Nephron (organoid): ENCODE measurements at regions not wholly inside any gene's neighbourhood (a gene's known extent, or its start where the extent isn't known, plus 50 kb on each side); places are given as distances from the start of the nearest gene placed in this dataset.

ENCODE experiments used
- H3K27ac Mint-ChIP-seq, 3 experiments: 2 replicates each; pipeline ENCODE4 v1.8.0; 2020; ENCODE audit warnings: mixed read lengths in 3 of 3, mild to moderate bottlenecking in 2 of 3, moderate library complexity in 1 of 3
- H3K27me3 Mint-ChIP-seq: 2 replicates; pipeline ENCODE4 v1.8.0; 2021; ENCODE audit warnings: low read depth, mild to moderate bottlenecking, moderate library complexity, mixed read lengths
- H3K36me3 Mint-ChIP-seq: 2 replicates; pipeline ENCODE4 v1.8.0; 2020; ENCODE audit warnings: low read depth, mixed read lengths
- H3K4me1 Mint-ChIP-seq: 2 replicates; pipeline ENCODE4 v1.8.0; 2020; ENCODE audit warnings: mixed read lengths
- H3K4me3 Mint-ChIP-seq, 3 experiments: 2 replicates each; pipeline ENCODE4 v1.8.0; 2020; ENCODE audit warnings: mild to moderate bottlenecking in 3 of 3, mixed read lengths in 3 of 3, moderate library complexity in 2 of 3
- H3K9me3 Mint-ChIP-seq: 2 replicates; pipeline ENCODE4 v1.8.0; 2020; ENCODE audit warnings: mixed read lengths
- TF ChIP-seq, protein P1 (sequence below), 3 experiments: fragments of 200-600 bp; sonication (generic); IDR thresholded peaks; one replicate each; pipeline ENCODE4 v1.5.0; 2021; ENCODE audit warnings: antibody characterized with exemption in 3 of 3; ENCODE audit not compliant: unreplicated experiment in 3 of 3

DNA sequence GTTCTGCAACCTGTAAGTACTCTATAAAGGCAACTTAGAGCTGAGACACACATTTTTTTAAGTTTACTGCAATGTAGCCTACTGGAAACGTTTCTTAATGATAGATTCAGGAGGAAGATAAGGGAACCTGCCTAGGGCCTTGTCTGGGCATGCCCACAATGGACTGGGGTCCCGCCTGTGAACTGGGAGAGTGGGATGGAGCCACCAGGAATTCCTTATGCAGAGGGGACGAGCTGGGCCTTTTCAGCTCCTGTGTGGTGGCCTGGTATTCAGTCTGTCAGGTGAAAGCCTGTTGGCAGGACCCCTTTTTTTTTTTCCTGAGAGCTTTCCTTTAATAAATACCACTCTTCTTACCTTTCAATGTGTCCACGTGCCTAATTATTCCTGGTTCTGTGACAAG, 384.4 kb upstream of the ZWINT start:
- no peak overlapping the region for H3K27ac Mint-ChIP-seq
- H3K9me3 Mint-ChIP-seq = no peaks in the 10 kb centered on the region
- H3K4me3 Mint-ChIP-seq = no peak overlapping the region
- H3K36me3 Mint-ChIP-seq = no peaks in the 10 kb centered on the region
- H3K27me3 Mint-ChIP-seq = no peaks in the 10 kb centered on the region
- TF ChIP-seq, protein P1, sequence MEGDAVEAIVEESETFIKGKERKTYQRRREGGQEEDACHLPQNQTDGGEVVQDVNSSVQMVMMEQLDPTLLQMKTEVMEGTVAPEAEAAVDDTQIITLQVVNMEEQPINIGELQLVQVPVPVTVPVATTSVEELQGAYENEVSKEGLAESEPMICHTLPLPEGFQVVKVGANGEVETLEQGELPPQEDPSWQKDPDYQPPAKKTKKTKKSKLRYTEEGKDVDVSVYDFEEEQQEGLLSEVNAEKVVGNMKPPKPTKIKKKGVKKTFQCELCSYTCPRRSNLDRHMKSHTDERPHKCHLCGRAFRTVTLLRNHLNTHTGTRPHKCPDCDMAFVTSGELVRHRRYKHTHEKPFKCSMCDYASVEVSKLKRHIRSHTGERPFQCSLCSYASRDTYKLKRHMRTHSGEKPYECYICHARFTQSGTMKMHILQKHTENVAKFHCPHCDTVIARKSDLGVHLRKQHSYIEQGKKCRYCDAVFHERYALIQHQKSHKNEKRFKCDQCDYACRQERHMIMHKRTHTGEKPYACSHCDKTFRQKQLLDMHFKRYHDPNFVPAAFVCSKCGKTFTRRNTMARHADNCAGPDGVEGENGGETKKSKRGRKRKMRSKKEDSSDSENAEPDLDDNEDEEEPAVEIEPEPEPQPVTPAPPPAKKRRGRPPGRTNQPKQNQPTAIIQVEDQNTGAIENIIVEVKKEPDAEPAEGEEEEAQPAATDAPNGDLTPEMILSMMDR (IDR thresholded peaks at IDR 0.05; ENCODE audit: unreplicated experiment in 3 of 3) = no peak
- no peaks in the 10 kb centered on the region for H3K4me1 Mint-ChIP-seq

DNA sequence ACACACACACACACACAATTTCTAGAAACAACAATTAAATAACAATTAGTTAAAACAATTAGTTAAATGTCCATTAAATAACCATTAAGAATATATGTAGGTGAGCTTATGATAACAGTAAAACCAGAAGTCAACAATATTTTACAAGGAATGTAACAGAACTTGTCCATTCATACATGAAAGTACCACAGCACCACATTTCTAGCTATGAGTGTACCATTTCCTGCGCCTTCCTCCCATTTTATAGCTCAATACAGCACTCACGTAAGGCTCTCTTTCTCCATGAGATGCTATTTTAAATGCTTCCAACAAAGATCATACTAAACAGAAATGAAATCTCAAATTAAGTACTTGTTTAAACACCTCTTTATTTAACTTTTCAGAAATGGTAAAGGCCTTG, 367.3 kb upstream of the ZWINT start:
- H3K27me3 Mint-ChIP-seq = no peaks in the 10 kb centered on the region
- no peaks in the 10 kb centered on the region for H3K36me3 Mint-ChIP-seq
- TF ChIP-seq, protein P1 (IDR thresholded peaks at IDR 0.05; ENCODE audit: unreplicated experiment in 3 of 3) = no peak
- no peak overlapping the region for H3K27ac Mint-ChIP-seq
- H3K9me3 Mint-ChIP-seq = no peaks in the 10 kb centered on the region
- H3K4me1 Mint-ChIP-seq = no peaks in the 10 kb centered on the region
- H3K4me3 Mint-ChIP-seq = no peak overlapping the region

DNA sequence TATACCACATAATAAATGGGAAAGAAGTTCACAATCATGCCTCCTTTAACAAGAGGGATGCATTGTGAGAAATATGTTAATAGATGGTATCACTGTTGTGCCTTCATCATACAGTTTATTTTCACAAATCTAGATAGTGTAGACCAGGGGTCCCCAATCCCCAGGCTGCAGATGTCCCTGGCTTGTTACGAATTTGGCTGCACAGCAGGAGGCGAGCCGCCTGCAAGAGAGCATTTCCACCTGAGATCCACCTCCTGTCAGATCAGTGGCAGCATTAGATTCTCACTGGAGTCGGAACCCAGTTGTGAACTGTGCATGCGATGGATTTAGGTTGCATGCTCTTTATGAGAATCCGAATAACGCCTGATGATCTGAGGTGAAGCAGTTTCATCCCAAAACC, 361.9 kb upstream of the ZWINT start:
- H3K27ac Mint-ChIP-seq = no peak overlapping the region
- H3K27me3 Mint-ChIP-seq = no peaks in the 10 kb centered on the region
- no peaks in the 10 kb centered on the region for H3K4me1 Mint-ChIP-seq
- no peak overlapping the region for H3K4me3 Mint-ChIP-seq
- TF ChIP-seq, protein P1 (IDR thresholded peaks at IDR 0.05; ENCODE audit: unreplicated experiment in 3 of 3) = no peak
- no peaks in the 10 kb centered on the region for H3K9me3 Mint-ChIP-seq
- H3K36me3 Mint-ChIP-seq = no peaks in the 10 kb centered on the region

DNA sequence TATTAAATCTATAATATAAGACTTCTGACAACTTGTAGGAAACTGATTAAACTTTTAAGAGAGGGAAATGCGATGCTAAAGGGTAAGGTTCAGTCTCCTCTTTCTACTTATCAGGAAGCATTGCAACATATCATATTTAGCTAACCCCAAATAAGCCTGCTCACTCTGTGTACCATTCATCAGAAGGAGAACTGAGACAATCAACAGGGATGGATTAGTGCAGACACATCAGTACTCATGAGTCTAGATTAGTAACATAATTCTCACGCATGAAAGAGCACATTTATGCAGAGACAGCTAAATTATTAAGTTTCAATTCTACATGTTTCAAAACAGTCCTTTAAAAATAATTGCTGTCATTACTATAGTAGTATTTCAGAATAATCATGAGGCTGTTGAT, 354.2 kb upstream of the ZWINT start:
- Mint-ChIP-seq H3K27me3 (no peaks in the 10 kb centered on the region), H3K4me1 (no peaks in the 10 kb centered on the region), H3K27ac (no peak overlapping the region), H3K9me3 (no peaks in the 10 kb centered on the region), H3K4me3 (no peak overlapping the region), H3K36me3 (no peaks in the 10 kb centered on the region)
- TF ChIP-seq, protein P1 (IDR thresholded peaks at IDR 0.05; ENCODE audit: unreplicated experiment in 3 of 3) = no peak

DNA sequence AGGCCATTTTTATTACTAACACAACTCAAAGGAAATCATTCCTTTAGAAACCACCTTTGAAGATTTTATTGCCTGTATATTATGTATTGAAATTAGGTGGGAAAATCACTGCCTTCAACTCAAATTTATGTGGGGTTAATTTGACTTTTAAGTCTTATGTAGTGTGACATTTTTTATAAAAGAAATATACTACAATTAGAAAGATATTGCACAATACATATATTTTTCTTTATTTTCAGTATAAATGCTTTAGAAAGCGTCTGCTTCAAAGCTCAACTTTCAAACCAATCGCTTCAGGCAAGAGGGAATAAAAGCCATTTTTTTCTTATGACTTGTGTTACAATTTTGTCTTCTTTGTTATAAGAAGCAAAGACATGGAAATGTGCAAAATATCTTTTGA, 337.4 kb upstream of the ZWINT start:
- Mint-ChIP-seq H3K4me3 (no peak overlapping the region), H3K36me3 (no peaks in the 10 kb centered on the region), H3K9me3 (no peaks in the 10 kb centered on the region), H3K27me3 (no peaks in the 10 kb centered on the region), H3K4me1 (no peaks in the 10 kb centered on the region), H3K27ac (no peak overlapping the region)
- TF ChIP-seq, protein P1 (IDR thresholded peaks at IDR 0.05; ENCODE audit: unreplicated experiment in 3 of 3) = no peak

DNA sequence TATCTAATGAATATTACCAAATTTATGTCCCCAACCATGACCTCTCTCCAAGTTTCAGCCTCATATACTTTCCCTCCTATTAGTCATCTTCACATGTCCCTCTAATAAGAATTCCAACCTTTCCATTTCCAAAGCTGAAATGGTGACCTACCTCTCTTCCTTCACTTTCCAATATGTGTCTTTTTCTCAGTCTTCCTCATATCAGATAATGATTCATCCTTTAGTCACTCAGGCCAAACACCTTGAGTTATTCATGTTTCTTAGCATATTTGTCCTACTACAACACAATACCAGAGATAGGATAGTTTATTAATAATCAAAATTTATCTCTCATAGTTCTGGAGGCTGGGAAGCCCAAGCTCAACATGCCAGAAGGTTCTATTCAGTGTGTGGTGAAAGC, 318.5 kb upstream of the ZWINT start:
- no peaks in the 10 kb centered on the region for H3K36me3 Mint-ChIP-seq
- H3K9me3 Mint-ChIP-seq = peaks cover 2% of the 10 kb centered on the region
- H3K27me3 Mint-ChIP-seq = no peaks in the 10 kb centered on the region
- no peak overlapping the region for H3K27ac Mint-ChIP-seq
- H3K4me1 Mint-ChIP-seq = no peaks in the 10 kb centered on the region
- H3K4me3 Mint-ChIP-seq = no peak overlapping the region
- TF ChIP-seq, protein P1 (IDR thresholded peaks at IDR 0.05; ENCODE audit: unreplicated experiment in 3 of 3) = no peak
